Mesenchymal stem cell (in vitro differentiated cells and primary cell): ENCODE measurements at regions not wholly inside any gene's neighbourhood (a gene's known extent, or its start where the extent isn't known, plus 50 kb on each side); places are given as distances from the start of the nearest gene placed in this dataset.
A peak's percentile ranks its signal among the peaks of the same experiment; 100 is the strongest.

Source experiments
- DNase-seq: peaks from one replicate; pipeline ENCODE4 v3.0.0-alpha.2; 2013
- H2AFZ ChIP-seq: one replicate; pipeline ENCODE4 v1.6.1; 2013; ENCODE audit warnings: low read depth, mild to moderate bottlenecking, control low read depth, inconsistent platforms, low read length, moderate library complexity
- H2AK5ac ChIP-seq: 2 replicates; pipeline ENCODE4 v1.6.1; 2013; ENCODE audit warnings: low read length, moderate library complexity, mild to moderate bottlenecking, inconsistent platforms; ENCODE audit not compliant: severe bottlenecking
- H2BK120ac ChIP-seq: one replicate; pipeline ENCODE4 v1.6.1; 2013; ENCODE audit warnings: low read depth, mild to moderate bottlenecking, inconsistent platforms, low read length, moderate library complexity
- H2BK12ac ChIP-seq, 2 experiments: one replicate each; pipeline ENCODE4 v1.6.1; 2013; ENCODE audit warnings: inconsistent platforms in 2 of 2, low read length in 2 of 2, mild to moderate bottlenecking in 2 of 2, moderate library complexity in 2 of 2, control low read depth in 1 of 2
- H2BK15ac ChIP-seq: one replicate; pipeline ENCODE4 v1.6.1; 2013; ENCODE audit warnings: mild to moderate bottlenecking, low read depth, inconsistent platforms; ENCODE audit not compliant: poor library complexity, severe bottlenecking
- H2BK5ac ChIP-seq: 2 replicates; pipeline ENCODE4 v1.6.1; 2013; ENCODE audit warnings: low read depth, mild to moderate bottlenecking, low read length, control low read depth, inconsistent platforms; ENCODE audit not compliant: poor library complexity, severe bottlenecking
- H3K14ac ChIP-seq, 2 experiments: one replicate each; pipeline ENCODE4 v1.6.1; 2013; ENCODE audit warnings: inconsistent platforms in 2 of 2, low read length in 2 of 2, control low read depth in 1 of 2, mild to moderate bottlenecking in 1 of 2, moderate library complexity in 1 of 2
- H3K18ac ChIP-seq, 2 experiments: one replicate each; pipeline ENCODE4 v1.6.1; 2013; ENCODE audit warnings: inconsistent platforms in 2 of 2, low read length in 2 of 2, control low read depth in 1 of 2, low read depth in 1 of 2, mild to moderate bottlenecking in 1 of 2
- H3K23ac ChIP-seq, 2 experiments: one replicate each; pipeline ENCODE4 v1.6.1; 2013; ENCODE audit warnings: inconsistent platforms in 2 of 2, low read length in 2 of 2, mild to moderate bottlenecking in 2 of 2, moderate library complexity in 2 of 2, control low read depth in 1 of 2
- H3K27ac ChIP-seq: 2 replicates; pipeline ENCODE4 v1.5.1; 2013; ENCODE audit warnings: mild to moderate bottlenecking, moderate library complexity, low read length, control low read depth, inconsistent platforms; ENCODE audit not compliant: poor library complexity, severe bottlenecking
- H3K27me3 ChIP-seq, 2 experiments: 2 replicates each; pipeline versions ENCODE4 v1.6.1 to v1.7.0; 2013; ENCODE audit warnings: low read length in 2 of 2, mild to moderate bottlenecking in 2 of 2, moderate library complexity in 2 of 2, control low read depth in 1 of 2, inconsistent platforms in 1 of 2; ENCODE audit not compliant: control insufficient read depth in 1 of 2, insufficient read depth in 1 of 2
- H3K36me3 ChIP-seq, 2 experiments: 2 replicates each; pipeline versions ENCODE4 v1.6.1 to v1.7.0; 2013; ENCODE audit warnings: low read length in 2 of 2, control low read depth in 1 of 2, inconsistent platforms in 1 of 2, low read depth in 1 of 2, mild to moderate bottlenecking in 1 of 2; ENCODE audit not compliant: insufficient read depth in 2 of 2, control insufficient read depth in 1 of 2
- H3K4ac ChIP-seq, 2 experiments: one replicate each; pipeline ENCODE4 v1.6.1; 2013; ENCODE audit warnings: inconsistent platforms in 2 of 2, low read length in 2 of 2, mild to moderate bottlenecking in 2 of 2, moderate library complexity in 2 of 2, control low read depth in 1 of 2, low read depth in 1 of 2
- H3K4me1 ChIP-seq: 2 replicates; pipeline ENCODE4 v1.6.1; 2013; ENCODE audit warnings: low read depth, low read length, control low read depth; ENCODE audit not compliant: control insufficient read depth, insufficient read depth
- H3K4me2 ChIP-seq: 2 replicates; pipeline ENCODE4 v1.6.1; 2013; ENCODE audit warnings: low read length, mild to moderate bottlenecking, inconsistent platforms; ENCODE audit not compliant: poor library complexity, severe bottlenecking
- H3K4me3 ChIP-seq, 2 experiments: 2 replicates each; pipeline versions ENCODE4 v1.5.1 to v1.7.0; 2013; ENCODE audit warnings: low read length in 2 of 2, mild to moderate bottlenecking in 2 of 2, control low read depth in 1 of 2, low read depth in 1 of 2; ENCODE audit not compliant: insufficient read depth in 1 of 2
- H3K79me1 ChIP-seq: replicated peaks from 2 replicates; pipeline ENCODE4 v1.6.1; 2013; ENCODE audit warnings: mild to moderate bottlenecking, control low read depth, low read length, inconsistent platforms; ENCODE audit not compliant: poor library complexity, severe bottlenecking
- H3K9ac ChIP-seq: 2 replicates; pipeline ENCODE4 v1.7.0; 2013; ENCODE audit warnings: mild to moderate bottlenecking, low read length, moderate library complexity
- H3K9me3 ChIP-seq: 2 replicates; pipeline ENCODE4 v1.7.0; 2013; ENCODE audit warnings: mild to moderate bottlenecking, low read length; ENCODE audit not compliant: control insufficient read depth
- H4K8ac ChIP-seq: one replicate; pipeline ENCODE4 v1.6.1; 2013; ENCODE audit warnings: inconsistent platforms, mild to moderate bottlenecking, low read length, moderate library complexity
- H4K91ac ChIP-seq: one replicate; pipeline ENCODE4 v1.6.1; 2013; ENCODE audit warnings: mild to moderate bottlenecking, low read length, inconsistent platforms
- WGBS: methylation state at CpG from one replicate; pipeline ENCODE4 v1.1.7; 2013; ENCODE audit warnings: mixed read lengths; 5-methylcytosine and 5-hydroxymethylcytosine counted together

- H2BK15ac ChIP-seq = no peak overlapping the region
- H3K27ac ChIP-seq = no peak overlapping the region
- no peak overlapping the region for H3K4me2 ChIP-seq
- no peak for DNase-seq
- H4K91ac ChIP-seq = no peak overlapping the region
- no peak overlapping the region for H3K9ac ChIP-seq
- no peaks in the 10 kb centered on the region for H3K9me3 ChIP-seq
- no peaks in the 10 kb centered on the region for H3K36me3 ChIP-seq
- no peaks in the 10 kb centered on the region for H3K79me1 ChIP-seq
- no peak overlapping the region for H3K4me3 ChIP-seq
- no peaks in the 10 kb centered on the region for H3K27me3 ChIP-seq
- H3K4me1 ChIP-seq = no peaks in the 10 kb centered on the region
- peak overlapping the region in 1 of 2 experiments; percentile 54 for H2BK12ac ChIP-seq
- no peak overlapping the region for H3K23ac ChIP-seq
- no peak overlapping the region for H2BK120ac ChIP-seq
- H2AK5ac ChIP-seq = no peak overlapping the region
- no peak overlapping the region for H2BK5ac ChIP-seq
- WGBS = 80% methylated on average over 2 of the region's 2 CpGs
- no peak overlapping the region for H2AFZ ChIP-seq
- H3K4ac ChIP-seq = no peak overlapping the region
- no peak overlapping the region for H3K18ac ChIP-seq
- peak overlapping the region in 1 of 2 experiments; percentile 28 for H3K14ac ChIP-seq
- no peak overlapping the region for H4K8ac ChIP-seq
These were observed 93.2 kb downstream of the GASK1B start for GRCh38 chr4:158079661-158080060.

DNA sequence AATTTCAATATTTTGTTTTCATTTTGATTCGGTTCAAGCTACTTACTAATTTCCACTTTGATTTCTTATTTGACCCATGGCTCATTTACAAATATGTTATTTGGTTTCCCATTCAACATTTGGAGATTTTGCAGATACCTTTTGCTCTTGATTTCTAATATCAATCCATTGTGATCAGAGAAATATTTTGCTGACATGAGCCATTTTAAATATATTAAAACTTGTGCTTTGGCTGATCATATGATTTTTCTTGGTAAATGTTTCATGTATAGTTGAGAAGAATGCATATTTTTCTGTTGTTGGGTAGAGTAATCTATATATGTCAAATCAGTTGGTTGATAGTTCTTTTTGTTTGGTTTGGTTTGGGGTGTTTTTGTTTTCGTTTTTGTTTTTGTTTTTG, 95.0 kb downstream of the GASK1B start:
- Histone ChIP-seq H2BK12ac (no peak overlapping the region), H4K8ac (no peak overlapping the region), H3K4ac (no peak overlapping the region), H2BK120ac (no peak overlapping the region), H3K27me3 (no peaks in the 10 kb centered on the region), H2AFZ (no peak overlapping the region), H3K18ac (no peak overlapping the region), H3K27ac (no peak overlapping the region), H2AK5ac (no peak overlapping the region), H3K4me1 (no peaks in the 10 kb centered on the region), H3K9ac (no peak overlapping the region), H3K4me2 (no peak overlapping the region), H3K36me3 (no peaks in the 10 kb centered on the region), H4K91ac (no peak overlapping the region), H3K23ac (no peak overlapping the region), H3K9me3 (no peaks in the 10 kb centered on the region), H2BK15ac (no peak overlapping the region), H2BK5ac (no peak overlapping the region), H3K79me1 (no peaks in the 10 kb centered on the region), H3K4me3 (no peak overlapping the region), H3K14ac (no peak overlapping the region)
- 71% methylated on average over 2 of the region's 2 CpGs for WGBS
- DNase-seq = no peak

GRCh38 chr4:158074851-158075250, 98.0 kb downstream of the GASK1B start:
- no peak overlapping the region for H2AFZ ChIP-seq
- no peak overlapping the region for H3K9ac ChIP-seq
- no peak overlapping the region for H3K4ac ChIP-seq
- no peak overlapping the region for H3K23ac ChIP-seq
- no peak overlapping the region for H3K14ac ChIP-seq
- DNase-seq = no peak
- H2BK15ac ChIP-seq = no peak overlapping the region
- no peaks in the 10 kb centered on the region for H3K36me3 ChIP-seq
- H3K27ac ChIP-seq = no peak overlapping the region
- H3K18ac ChIP-seq = no peak overlapping the region
- H3K79me1 ChIP-seq = no peaks in the 10 kb centered on the region
- WGBS = 90% methylated on average over 2 of the region's 5 CpGs
- no peak overlapping the region for H2BK12ac ChIP-seq
- no peak overlapping the region for H3K4me3 ChIP-seq
- H2BK5ac ChIP-seq = no peak overlapping the region
- H2AK5ac ChIP-seq = no peak overlapping the region
- H3K4me1 ChIP-seq = no peaks in the 10 kb centered on the region
- H3K4me2 ChIP-seq = no peak overlapping the region
- H4K91ac ChIP-seq = no peak overlapping the region
- H2BK120ac ChIP-seq = no peak overlapping the region
- H3K9me3 ChIP-seq = no peaks in the 10 kb centered on the region
- H3K27me3 ChIP-seq = no peaks in the 10 kb centered on the region
- no peak overlapping the region for H4K8ac ChIP-seq

- Histone ChIP-seq H2AFZ (no peak overlapping the region), H3K4ac (no peak overlapping the region), H3K4me1 (no peaks in the 10 kb centered on the region), H2BK5ac (no peak overlapping the region), H3K9me3 (no peaks in the 10 kb centered on the region), H3K36me3 (no peaks in the 10 kb centered on the region), H3K79me1 (no peaks in the 10 kb centered on the region), H4K8ac (no peak overlapping the region), H3K18ac (no peak overlapping the region), H3K27me3 (no peaks in the 10 kb centered on the region), H3K4me2 (no peak overlapping the region), H3K14ac (no peak overlapping the region), H3K9ac (no peak overlapping the region), H3K4me3 (no peak overlapping the region), H2AK5ac (no peak overlapping the region), H4K91ac (no peak overlapping the region), H3K23ac (no peak overlapping the region), H2BK12ac (no peak overlapping the region), H2BK120ac (no peak overlapping the region), H2BK15ac (no peak overlapping the region), H3K27ac (no peak overlapping the region)
- DNase-seq = no peak
- whole genome bisulfite sequencing = 98% methylated on average over 3 of the region's 4 CpGs
These were observed 100.9 kb downstream of the GASK1B start for GRCh38 chr4:158071931-158072330.
